ENCODE measurements at regions not wholly inside any gene's neighbourhood (a gene's known extent, or its start where the extent isn't known, plus 50 kb on each side); places are given as distances from the start of the nearest gene placed in this dataset.

- TF ChIP-seq KLF9 (tag by site-specific recombination; IDR thresholded peaks at IDR 0.05; ENCODE audit: low read depth) (no peak), ZNF2 (tag by site-specific recombination; IDR thresholded peaks at IDR 0.05) (no peak), ZNF530 (tag by site-specific recombination; IDR thresholded peaks at IDR 0.05; ENCODE audit: low read depth) (no peak), CTCF (tag by site-specific recombination; IDR thresholded peaks at IDR 0.05) (peak; percentile 59), ZNF335 (tag by site-specific recombination; conservative IDR thresholded peaks at IDR 0.05) (no peak), ZNF121 (tag by site-specific recombination; IDR thresholded peaks at IDR 0.05) (no peak), REST (tag by site-specific recombination; IDR thresholded peaks at IDR 0.05) (no peak), HOXC10 (CRISPR knock-in tag; IDR thresholded peaks at IDR 0.05) (no peak), ZBTB11 (tag by site-specific recombination; conservative IDR thresholded peaks at IDR 0.05; ENCODE audit: low read depth) (no peak), SETDB1 (IDR thresholded peaks at IDR 0.05; ENCODE audit: insufficient read length, low read length) (no peak), ZBTB21 (tag by site-specific recombination; IDR thresholded peaks at IDR 0.05) (no peak)
These were observed 382.2 kb upstream of the HNRNPA3 start for GRCh38 chr2:176830362-176830761.
